ENCODE measurements at regions not wholly inside any gene's neighbourhood (a gene's known extent, or its start where the extent isn't known, plus 50 kb on each side); places are given as distances from the start of the nearest gene placed in this dataset.

DNA sequence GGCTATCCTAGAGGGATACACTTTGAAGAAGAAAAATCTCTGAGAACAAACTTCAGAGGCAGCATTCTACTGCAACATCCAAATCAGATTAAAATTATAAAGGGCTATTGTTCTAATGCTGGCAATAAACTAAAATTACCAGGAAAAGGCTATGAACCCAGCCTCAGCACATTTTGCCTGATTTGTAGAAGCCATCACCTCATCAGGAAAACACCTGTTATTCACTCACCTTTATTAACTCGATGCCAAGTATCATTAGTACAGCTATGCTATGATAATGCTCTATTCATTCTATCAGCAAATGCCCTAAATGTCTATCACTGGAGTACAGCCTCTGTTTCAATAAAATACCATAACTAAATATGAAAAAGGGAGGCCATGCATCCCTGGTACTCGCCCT, 510.2 kb downstream of the RASEF start:
- DNase-seq (ENCODE audit: low spot score), result no peak

DNA sequence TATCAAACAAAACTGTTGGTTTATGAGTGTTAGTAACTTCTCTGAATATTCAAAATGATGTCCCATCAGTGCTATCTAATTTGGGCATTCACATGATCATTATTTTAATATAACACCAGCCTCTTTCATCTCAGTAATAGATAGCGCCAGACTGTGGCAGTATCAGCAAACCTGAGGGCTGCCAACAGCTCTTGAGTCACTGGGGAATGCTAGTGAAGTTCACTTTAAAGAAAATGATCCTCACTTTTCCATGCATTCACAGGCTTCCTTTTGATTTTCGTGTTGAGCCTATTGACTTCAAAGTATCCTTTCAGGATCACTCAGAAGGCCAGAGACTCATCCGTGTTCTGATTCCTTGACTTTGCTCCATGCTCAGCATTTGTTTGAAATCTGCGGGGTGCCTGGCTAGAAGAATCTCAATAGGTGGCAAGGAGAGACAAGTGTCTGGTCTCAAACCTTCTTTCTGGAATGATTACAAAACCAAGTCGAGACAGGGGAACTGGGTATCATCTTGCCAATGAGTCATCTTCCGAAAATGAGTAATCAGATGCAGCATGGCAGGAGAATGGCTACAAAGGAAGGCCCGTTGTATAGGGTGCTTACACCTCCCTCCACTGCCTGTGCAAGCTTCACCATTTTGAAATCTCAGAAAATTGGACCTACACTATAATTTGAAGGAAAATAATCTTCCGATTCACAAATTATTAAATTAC, 509.1 kb downstream of the RASEF start:
- DNase-seq (ENCODE audit: low spot score), result no peak

DNA sequence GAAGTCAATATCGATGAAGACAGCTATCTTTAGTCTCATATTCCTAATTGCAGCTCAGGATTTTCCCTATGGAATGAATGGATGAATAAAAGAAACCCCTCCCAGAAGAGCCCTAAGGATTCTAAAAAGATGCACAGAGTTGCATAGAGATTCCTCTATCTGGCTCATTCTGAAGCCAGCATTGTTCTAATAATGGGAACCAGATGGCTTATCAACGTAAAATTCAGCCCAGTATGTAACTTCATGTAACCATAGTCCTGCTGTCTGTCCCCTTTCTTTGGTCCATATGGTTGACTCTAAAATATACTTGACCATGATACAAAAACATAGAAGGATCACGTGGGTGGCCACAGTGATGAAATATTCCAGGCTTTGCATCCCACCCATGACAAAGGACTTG, 508.6 kb downstream of the RASEF start:
- no peak for DNase-seq (ENCODE audit: low spot score)

DNA sequence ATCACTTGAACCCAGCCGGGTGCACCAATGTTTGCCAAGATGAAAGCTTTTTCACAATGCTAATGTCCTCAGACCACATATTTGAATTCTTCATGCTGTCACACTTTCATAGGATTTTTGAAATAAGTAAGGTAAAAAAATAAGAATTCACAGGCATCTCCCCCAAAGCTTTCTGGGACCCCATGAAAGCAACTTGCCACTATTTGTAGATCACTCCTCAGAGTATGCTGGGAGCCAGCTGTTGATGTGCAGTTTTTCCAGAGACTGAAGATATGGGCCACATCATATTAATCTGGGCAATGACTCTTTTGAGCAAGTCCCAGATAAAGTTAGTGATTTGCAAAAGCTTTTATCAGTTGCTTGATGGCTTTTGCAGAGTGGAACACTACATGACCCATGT, 507.9 kb downstream of the RASEF start:
- no peak for DNase-seq (ENCODE audit: low spot score)

DNA sequence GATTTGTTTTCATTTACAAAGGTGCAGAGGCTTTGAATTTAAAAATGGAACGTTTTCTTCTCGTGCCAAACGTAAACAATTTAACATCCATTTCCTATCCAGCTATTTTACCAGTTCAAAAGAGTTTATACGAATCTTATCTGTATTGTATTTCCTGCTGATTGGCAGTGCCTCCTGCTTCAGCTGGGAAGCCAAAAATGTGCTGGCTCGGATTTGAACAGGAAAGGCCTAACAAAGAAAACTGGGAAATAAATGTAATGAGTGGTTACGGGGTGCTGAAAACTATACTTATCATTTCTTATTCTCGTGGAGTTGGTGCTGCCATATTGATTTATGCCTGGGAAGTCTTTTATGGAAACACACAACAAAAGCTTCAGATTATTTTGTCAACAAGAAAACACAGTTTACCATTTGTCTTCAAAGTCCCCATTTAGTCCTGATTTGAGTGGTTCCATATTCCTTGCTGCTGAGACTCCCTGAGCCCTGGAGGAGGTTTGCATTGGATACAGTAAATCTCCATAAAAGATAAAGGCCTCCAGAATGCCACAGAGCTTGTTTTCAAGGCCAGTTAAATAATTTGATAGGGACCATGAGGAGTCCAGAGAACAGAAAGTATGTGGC, 507.4 kb downstream of the RASEF start:
- no peak for DNase-seq (ENCODE audit: low spot score)

DNA sequence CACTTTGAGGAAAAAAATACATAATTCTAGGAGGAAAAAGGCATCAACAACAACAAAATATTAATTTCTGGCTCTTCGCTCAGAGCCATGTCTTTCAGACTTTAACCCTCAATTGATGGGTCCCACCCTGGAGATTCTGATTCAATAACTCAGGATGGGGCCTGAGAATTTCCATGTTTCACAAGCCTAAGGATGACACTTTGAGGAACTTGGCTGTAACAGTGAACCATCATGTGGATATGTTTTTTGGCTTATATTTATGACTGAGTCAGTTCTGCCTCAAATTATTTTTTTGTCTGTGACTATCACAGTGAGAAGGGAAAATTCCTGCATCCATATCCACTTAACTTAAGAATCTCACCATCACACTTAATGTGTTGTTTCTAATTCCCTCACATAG, 504.6 kb downstream of the RASEF start:
- DNase-seq (ENCODE audit: low spot score), result no peak

DNA sequence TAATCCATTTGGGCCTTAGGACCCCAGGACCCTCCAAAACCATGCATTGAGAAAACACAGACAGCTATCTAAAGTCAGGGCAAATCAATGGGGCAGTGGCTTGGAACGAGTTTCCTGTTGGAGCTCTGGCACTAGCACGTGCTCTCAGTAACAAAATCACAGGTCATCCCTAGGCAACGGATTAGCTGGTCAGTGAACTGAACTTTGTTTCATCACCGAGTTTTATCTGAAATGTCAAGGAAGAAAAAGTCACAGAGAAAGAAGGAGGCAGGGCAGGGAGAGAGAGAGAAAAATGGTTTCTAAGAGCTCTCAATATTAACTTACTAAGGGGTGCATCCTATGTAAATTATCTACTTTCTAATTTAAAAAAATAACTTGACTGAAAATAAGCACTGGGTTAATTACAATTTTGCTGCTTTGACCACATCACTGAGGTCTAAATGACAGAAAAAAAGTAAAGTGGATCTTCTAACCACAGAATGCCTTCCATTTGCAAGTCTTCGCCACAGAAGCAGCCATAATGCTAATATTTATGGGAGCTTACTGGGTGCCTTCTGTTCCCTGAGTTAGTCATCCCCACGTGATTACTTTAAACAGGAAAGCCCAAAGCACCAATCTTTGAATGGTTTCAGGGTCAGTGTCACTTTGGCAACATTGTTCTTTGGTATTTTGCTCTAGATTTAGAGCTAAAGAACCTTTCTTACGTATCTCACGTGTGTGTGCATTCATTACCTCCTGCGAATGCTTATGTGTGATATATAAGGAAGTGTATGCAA, 503.9 kb downstream of the RASEF start:
- DNase-seq (ENCODE audit: low spot score), result no peak

DNA sequence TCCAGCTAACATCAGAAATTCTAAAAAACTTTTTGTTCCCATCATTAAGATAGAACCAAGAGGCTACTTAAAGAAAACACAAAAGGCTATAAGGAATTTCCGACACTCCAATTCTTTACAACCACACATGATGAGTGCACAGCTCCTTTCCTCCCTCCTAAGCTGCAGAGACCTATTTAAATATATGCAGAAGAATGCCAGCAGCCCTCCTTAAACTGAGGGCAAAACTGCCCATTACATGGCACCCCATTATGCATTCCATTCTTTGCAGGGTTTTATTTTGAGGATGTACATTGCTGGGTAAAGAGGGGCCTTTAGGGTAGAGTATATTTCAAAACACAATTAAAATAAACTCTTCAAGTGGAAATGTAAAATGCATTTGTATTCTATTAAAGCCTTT, 502.9 kb downstream of the RASEF start:
- DNase-seq (ENCODE audit: low spot score), result no peak

DNA sequence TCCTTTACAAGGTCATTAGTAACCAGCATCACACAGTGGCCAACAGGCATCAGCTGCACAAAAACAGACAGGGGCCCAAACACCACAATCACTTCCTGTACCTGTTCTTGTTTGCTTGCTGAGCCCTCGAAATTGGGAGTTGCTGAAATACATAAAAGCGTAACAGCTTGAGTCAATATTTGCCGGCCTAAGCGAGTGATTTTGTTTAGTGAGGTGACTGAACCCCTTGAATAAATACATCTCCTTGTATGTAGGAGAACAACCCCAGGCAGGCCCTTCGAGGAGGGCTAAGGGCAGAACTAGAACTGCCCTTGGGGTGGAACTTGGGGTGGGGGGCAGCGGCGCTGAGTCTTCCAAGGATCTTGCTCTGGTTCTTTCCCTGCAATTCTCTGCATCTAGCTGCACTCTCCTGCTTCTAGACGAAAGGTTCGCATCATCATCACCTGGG, 502.5 kb downstream of the RASEF start:
- no peak for DNase-seq (ENCODE audit: low spot score)

DNA sequence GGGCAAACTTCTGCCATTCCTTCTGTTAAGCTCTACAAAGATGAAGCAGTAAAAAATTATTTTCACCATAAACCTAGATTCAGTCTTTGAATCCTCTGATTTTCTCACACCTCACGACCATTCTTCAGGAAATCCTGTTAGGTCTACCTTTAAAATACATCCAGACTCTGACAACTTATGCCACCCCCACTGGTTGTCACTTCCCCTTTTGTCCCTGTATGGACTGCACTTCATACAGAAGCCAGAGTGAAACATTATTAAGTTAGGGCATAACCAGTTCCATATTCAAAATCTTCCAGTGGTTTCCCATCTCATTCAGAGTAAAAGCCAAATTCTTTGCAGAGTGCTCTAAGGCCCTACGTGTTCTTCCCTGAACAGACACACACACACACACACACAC, 499.8 kb downstream of the RASEF start:
- no peak for DNase-seq (ENCODE audit: low spot score)

DNA sequence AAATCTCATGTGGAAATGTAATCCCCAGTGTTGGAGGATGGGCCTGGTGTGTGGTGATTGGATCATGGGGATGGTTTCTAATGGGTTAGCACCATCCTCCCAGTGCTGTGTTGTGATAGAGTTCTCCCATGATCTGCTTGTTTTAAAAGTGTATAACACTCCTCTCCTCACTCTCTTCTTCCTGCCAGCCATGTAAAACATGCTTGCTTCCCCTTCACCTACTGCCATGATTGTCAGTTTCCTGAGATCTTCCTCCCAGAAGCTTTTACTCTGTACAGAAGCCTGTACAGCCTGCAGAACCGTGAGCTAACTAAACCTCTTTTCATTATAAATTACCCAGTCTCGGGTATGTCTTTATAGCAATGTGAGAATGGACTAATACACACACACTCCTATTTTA, 499.1 kb downstream of the RASEF start:
- no peak for DNase-seq (ENCODE audit: low spot score)

DNA sequence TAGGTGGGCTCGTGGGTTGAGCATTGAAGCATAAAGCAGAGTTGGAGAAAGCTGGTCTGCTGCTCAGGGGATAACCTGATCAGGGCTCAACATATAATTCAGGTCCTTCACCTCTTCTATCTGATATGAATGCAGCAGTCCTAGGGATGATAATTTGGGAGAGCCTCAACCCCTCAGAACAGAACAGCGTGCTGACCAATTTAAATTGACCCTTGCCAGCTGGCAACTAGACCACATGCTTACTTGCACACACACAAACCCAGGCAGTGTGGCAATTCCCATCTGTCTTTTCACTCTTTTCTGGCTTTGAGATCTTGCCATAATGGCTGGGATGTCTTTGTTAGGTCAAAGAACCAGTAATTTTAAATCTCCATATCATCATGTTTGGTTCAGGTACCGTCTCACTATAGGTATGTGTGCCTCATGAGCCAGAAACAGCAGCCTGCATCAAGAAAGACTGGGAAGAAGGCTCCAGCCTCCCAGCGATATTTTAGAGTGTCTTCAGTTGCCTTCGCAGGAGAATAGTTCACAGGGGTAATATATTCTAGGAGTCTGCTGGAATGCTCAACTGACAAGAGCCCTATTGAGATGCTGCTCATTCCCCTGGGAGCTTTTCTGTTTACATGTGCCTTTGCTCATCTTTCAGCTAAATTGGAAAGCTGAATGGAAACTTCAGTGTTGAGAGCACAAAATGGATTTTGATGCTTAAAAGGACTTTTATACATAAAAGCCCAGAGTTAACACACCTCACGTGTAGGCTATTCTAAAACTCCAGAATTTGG, 497.6 kb downstream of the RASEF start:
- no peak for DNase-seq (ENCODE audit: low spot score)

DNA sequence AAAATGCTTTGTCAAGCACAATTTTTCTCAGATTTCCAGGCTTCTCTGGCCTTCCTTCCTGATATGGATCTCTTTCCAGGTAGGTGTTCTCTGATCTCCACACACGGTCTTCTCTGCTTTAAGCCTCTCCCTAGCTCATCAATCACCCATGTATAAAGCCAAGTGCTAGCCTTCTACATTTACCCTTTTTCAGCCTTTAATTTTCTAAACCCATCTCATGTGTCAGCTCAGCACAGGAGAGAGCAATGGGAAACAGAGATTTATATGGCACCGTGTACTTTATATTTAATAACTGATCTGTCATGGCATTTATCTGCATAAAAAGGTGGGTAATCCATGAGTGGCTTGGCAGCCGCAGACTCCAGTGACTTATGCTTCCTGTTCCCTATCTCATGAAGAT, 495.0 kb downstream of the RASEF start:
- no peak for DNase-seq (ENCODE audit: low spot score)

DNA sequence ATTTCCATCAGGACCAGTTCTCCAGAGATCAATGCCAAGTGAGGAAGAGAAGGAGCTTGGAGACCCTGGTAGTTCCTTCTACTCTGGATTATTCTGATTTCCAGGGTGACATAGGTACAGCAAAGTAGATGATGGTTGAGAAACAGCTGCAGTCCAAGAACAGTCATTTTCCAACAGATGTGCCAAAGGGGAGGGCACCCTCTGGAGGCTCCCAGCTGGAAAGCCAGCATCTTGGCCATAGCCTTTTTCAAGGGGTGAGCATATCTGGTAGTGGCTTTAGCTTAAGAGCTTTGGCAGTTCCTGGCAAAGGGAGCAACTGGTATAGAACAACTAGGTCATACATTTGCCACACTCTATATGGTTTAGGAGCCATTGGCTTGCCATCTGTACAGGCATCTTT, 492.7 kb downstream of the RASEF start:
- peak; percentile 15 for DNase-seq (ENCODE audit: low spot score)

DNA sequence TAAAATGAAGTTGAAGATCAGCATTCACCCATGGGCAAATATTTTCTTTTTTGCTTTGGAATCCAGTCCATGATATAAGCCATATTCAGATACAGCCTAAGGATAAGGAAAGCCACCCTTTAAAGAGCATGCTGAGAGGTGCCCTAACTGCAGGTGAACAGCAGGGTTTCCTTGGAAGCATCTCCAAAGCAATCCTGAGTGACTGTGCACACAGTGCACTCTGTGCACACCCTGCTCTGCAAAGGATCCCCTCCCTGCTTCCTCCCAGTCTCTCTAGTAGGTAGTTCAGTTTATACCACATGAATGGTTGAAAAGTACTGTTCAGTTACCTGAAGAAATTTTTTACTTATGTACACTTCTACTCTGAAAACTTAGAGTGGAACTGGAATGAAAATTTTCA, 491.4 kb downstream of the RASEF start:
- no peak for DNase-seq (ENCODE audit: low spot score)

DNA sequence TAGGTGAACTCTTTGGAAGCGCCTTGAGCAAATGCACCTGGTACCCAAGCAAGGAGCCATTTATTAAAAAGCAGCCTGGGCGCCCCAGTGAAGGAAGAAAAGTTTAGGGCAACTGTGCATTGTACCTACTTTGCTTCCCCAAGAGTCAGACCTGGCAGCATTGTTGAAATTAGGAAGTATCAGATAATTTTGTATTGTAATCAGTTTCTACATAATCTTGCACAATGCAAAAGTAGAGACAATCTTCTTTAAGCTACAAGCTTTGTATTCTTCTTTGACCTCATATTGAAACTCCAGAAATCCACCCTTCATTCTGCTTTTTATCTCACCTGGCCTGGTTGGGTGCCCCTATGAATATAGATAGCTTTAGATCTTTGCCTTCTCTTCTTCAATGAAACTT, 490.8 kb downstream of the RASEF start:
- no peak for DNase-seq (ENCODE audit: low spot score)

DNA sequence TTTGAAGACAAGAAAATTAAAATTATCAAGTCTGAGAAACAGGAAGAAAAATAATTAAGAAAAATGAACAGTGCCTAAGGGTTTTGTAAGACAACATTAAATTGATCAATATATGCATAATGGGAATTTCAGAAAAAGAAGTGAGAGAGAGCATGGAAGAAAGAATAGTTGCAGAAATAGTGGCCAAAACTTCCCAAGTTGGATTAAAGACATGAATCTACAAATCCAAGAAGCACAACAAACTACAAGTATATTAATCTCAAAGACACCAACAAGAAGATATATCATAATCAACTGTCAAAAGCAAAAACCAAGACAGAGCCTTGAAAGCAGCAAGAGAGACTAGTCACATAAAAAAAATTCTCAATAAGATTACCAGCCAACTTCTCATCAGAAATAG, 488.0 kb downstream of the RASEF start:
- no peak for DNase-seq (ENCODE audit: low spot score)

DNA sequence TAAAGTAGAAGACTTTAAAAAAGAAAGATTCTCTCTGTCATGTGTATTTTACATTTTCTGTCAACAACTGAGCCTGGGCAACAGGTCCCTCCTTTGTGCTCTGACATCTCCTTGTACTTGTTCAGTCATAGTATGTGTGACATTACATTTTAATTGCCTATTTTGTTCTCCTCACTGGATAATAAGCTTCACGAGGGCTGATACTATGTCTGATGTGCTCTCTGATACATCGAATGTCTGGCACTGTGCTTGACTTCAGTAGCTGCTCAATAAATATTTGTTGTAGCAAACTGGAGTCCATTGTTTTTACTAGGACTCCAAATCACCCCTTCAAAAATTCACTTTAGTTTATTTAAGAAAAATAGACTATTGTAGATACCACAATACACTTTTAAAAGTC, 482.0 kb downstream of the RASEF start:
- no peak for DNase-seq (ENCODE audit: low spot score)

DNA sequence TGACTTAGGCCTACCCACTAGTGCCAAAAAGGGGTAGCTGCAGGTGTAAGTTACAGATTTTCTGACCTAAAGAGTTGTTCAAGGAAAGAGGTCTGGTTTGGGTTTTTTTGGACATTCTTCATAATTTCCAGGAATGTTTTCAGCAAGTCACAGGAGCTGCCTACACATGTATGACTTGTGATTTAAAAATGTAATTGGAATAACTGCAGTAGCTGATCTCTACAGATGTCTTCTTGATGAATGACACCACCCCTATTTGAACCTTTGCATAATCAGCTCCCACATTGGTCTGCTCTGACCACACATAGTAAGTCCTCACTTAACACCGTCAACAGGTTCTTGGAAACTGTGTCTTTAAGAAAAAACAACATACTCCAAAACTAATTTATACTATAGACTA, 481.4 kb downstream of the RASEF start:
- DNase-seq (ENCODE audit: low spot score), result no peak

DNA sequence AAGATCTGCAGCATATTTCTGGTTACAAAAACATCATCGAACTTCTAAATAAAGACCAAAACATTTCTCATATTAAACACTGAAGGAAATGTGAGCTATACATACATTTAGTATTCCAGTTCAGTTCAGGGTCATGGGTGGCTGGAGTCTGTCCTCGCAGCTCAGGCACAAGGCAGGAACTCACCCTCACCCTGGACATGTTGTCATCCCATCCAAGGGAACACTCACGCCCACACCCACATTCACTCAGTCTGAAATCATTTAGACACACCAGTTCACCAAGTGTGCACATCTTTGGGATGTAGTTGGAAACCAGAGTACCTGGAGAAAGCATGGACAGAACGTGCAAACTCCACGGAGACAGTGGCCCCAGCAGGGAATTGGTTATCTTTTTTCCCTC, 481.0 kb downstream of the RASEF start:
- DNase-seq (ENCODE audit: low spot score), result no peak

DNA sequence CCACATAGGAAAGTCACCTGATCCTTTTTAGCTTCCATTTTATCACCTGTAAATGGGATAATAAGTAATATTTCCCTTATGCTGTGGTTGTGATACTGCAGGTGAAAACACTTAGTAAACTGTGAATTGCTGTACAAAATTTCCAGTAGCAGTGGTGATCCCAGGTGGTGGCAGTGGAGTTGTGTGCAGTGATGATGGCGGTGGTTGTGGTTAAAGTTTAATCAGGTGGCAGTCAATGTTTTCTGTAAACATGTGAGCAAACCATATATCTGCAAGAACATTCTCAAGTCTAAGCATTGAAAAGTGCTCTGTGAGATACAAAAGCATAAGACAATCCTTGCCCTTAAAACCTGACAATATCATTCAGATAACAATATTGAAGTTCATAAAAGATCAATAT, 480.2 kb downstream of the RASEF start:
- no peak for DNase-seq (ENCODE audit: low spot score)

DNA sequence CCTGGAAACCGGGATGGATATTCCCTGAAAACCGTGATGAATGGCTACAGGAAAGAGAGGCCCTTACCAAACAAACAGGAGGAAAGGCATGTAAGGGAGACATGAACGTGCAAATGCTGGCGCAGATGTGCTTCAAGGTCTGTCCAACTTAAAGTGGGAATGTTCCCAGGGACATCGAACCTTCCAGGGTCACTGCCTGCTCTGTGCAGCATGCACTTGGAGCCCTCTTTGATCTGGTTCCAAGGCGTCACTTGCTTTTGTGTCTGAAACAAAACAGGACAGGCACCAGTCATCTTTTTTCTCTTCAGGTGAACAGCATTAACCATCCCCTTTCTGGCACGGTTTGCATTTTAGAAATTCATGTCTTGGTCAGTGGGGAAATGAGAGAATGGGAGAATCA, 479.4 kb downstream of the RASEF start:
- DNase-seq (ENCODE audit: low spot score), result no peak

Data from AG08395 (cell line).